Glomerular visceral epithelial cell (primary cell): ENCODE measurements at regions not wholly inside any gene's neighbourhood (a gene's known extent, or its start where the extent isn't known, plus 50 kb on each side); places are given as distances from the start of the nearest gene placed in this dataset.
"Not testable (repeated sequence)": the region's sequence is repeated elsewhere in the genome, so short reads cannot be mapped to it uniquely, and the experiment has no call there.

Source experiments
- DNase-seq: peaks from one replicate; pipeline ENCODE4 v3.0.0-alpha.2; 2016; ENCODE audit errors: extremely low spot score

DNA sequence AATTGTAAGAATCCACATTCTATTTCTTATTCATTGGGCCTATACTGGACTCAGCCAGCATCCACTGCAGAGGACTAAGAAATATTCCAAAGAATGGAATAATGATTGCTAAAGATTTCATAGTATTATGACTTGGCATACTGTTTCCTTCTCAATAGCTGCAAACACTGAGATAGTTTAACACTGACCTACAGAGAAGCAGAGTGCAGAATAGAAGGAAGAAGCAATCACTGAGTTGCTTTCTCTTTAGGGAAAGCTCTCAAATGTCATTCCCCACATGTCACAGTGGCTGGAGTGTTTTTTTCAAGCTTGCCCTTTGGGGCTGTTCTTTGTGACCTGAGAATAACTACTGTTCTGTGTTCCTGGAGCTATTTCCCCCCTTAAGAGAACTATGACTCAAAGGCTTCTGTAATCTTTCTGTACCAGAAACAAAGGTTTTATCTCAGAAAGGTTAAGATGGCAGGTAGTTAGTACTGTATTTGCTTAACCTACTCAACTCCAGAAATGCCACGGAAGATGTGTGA, 243.6 kb upstream of the LUZP2 start:
- no peak for DNase-seq

DNA sequence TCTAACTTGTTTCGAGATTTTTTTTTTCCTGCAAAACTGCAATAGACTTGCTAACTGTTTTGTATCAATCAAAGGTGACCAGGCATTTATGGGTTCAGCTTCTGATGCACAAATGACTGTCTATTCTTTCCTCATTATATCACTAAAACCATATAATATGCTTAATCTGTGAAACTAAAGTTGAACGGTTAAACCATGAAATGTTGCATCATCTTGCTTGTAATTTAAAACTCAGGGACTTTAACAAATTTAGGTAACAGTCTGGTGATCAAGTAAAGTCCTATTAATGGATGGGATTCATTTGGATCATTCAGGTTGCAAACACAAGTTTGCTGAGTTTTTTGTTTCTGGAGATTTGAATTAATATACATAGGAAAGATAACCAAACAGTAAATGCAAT, 232.0 kb upstream of the LUZP2 start:
- no peak for DNase-seq

DNA sequence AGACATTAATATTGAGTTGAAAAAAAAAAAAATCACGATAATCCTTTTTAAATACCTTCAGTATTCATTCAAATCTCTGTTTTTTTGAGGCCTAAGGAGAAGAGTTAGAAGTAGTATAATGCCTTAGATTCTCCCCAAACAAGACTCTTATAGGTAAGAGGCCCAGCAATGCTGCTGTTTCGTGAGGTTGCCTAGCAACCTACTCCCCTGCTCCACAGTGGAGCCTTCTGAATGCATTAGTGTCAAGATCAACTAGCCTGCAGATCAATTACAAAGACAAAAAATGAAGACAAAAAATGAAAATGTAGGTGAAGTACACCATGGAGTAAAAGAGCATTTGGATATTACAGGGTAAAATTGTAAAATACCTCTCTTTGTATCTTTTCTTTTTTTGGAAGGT, 229.8 kb upstream of the LUZP2 start:
- DNase-seq: no peak

DNA sequence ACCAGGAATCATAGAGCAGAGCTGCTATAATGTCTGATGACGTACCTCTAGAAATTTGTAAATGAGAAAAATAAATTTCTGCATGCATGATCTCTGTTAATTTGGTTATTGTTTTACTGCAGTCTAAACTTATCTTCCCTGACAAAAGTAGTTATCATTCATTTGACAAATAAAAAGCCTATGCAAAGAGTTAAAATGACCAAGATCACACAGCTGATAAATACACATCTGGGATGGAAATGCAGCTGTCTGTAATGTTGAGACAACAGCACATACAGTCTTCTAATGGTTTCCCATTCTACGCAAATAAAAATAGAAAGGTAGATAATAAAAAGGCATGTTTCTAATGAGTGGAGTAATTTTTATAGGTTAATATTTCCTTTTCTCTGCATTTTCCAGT, 225.1 kb upstream of the LUZP2 start:
- no peak for DNase-seq

DNA sequence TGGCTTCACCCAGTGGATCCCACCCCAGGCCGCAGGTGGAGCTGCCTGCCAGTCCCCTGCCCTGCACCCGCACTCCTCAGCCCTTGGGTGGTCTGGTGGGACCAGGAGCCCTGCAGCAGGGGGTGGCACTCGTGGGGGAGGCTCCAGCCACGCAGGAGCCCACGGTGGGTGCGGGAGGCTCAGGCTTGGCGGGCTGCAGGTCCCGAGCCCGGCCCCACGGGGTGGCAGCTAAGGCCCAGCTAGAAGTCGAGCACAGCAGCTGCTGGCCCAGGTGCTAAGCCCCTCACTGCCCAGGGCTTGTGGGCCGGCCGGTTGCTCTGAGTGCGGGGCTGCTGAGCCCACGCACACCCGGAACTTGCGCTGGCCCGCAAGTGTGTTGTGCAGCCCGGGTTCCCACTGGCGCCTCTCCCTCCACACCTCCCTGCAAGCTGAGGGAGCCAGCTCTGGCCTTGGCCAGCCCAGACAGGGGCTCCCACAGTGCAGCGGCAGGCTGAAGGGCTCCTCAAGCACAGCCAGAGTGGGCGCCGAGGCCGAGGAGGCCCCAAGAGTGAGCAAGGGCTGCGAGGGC, 222.6 kb upstream of the LUZP2 start:
- not testable (repeated sequence) for DNase-seq

DNA sequence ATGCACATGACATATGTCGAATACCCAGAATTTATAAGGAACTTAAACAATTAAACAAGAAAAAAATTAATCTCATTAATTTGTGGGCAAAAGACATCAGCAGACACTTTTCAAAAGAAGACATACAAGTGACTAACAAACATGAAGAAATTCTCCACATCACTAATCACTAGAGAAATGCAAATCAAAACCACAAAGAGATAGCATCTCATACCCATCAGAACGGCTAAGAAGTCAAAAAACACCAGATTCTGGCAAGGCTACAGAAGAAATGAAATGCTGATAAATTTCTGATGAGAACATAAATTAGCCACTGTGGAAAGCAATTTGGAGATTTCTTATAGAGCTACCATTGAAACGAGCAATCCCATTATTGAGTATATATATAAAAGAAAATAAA, 210.6 kb upstream of the LUZP2 start:
- DNase-seq: no peak

DNA sequence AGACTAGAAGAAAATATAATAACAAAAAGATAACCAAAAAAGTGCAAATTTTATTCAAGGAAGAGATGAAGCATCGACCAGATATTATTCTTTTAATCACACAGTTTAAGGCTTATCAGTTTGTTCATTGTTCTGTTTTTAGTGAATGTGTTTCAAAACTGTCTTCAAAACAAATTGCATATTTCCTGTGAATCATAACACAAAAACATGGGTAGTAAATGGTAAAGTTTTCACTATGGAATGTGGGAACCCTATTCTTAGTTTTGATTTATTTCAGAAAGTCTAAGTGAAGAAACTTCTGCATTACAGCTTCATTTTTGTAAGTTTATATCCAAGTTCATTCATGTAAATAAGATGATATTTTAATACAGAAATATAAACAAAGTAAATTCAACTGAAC, 207.6 kb upstream of the LUZP2 start:
- DNase-seq: no peak

DNA sequence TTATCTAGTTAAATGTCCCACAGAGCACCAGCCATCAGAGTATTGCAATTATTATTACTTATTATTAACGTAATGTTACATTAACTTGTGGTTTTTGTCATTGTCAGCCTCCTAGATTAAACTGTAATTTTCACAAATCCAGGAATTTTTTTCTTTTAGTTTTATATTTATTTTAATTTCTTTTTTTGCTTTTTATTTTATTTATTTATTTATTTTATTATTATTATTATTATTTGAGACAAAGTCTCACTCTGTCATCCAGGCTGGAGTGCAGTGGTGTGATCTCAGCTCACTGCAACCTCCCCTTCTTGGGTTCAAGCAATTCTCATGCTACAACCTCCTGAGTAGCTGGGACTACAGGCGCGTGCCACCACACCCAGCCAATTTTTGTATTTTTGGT, 202.9 kb upstream of the LUZP2 start:
- DNase-seq: no peak

DNA sequence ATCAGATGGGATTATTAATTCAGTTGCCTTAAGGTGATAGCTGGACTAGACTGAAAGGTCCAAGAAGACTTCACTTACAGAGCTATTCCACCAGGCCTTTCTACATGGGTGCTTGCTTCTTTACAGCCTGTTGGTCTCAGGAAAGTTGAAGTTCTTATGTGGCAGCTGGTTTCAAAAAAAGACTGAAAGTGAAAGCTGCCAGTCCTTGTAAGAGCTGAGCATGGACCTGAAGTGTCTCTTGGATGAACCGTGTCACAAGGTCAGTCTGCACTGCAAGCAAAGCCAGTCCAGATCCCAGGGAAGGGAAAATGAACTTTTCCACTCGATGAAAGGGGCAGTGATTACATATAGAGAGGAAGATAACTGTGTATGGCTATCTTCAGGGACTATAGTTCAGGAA, 201.5 kb upstream of the LUZP2 start:
- DNase-seq: peak; percentile 5

DNA sequence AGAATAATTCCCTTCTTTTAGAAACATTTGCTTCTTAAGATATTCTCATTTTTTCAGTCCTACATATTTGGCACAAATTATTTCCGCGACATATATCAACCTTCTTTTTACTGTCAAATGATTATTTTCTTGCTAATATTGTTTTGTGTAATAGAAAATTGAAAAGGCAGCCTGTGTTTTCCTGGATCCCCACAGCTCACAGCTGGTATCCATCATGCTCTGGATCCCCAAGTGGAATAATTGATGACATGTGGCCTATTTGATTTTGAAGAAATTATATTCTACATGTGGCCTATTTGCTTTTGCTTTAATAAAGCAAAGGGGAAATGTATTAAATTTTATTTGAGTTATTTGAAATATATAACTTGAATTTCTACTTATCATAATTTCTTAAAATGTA, 199.4 kb upstream of the LUZP2 start:
- no peak for DNase-seq

DNA sequence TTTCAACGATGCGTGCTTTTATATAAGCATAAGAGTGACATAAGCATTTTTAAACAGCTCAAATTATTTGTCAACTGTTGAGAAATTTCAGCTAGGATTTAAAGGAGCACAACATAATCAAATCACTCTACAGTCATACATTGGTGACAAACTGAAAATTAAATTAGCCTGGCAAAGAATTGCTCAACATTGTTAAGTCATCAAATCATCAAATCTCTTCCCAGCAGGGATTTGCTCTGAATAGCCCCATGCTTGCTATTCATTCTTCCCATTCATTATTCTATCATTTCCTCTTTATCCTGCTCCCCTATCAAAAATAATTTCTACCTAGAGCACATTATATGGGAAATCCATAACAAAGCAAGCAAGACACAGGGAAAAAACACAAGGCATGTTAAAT, 198.7 kb upstream of the LUZP2 start:
- no peak for DNase-seq

DNA sequence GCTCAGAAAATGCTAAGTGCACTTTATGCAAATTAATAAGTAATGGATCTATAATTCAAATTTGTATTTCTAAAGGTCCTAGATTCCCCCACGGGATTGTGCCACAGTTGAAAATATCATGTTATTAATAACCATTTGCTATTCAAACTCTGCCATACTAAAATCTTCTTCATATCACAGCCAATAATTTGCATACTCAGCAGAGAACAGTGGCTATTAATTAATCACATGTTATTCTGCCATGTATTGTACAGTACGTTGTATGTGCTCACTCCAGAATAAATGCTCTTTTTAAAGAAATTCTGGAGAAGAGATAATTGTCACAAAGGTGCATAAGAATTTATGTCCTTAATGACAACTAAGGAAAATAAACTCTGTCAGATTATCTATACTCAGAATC, 184.9 kb upstream of the LUZP2 start:
- DNase-seq: no peak

DNA sequence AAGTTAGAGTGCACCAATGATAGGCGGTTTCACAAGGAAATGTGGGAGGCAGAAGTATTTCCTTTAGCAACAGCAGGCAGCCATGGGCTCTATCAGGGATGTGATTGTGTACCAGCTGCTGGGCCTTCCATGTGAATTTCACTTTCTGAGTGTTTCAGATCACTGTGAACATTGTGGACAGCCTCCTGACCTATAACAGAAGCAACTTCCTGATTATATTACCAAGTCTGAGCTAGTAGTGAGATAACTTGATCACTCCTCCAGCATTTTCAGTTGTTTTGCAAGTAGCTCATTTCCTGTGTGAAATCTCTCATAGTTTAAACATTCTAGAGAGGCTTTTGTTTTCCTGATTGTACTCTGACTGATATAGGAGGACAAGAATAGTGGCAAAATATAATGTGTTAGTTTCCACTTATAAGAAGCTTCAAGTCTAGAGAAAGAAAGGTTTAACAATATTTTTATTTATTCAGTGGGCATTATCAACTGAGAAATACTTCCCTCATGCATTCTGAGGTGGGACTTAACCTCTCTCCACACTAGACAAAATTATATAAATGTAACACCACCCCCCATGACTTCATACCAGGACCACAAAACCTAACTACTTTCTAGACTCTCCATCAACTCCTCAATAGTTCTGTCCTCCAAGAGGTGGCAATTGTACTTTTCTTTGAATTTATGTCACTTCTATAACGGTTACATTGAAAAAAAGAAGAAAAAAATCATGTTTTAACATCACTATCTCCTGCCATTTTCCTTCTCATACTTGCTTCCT, 184.2 kb upstream of the LUZP2 start:
- DNase-seq: no peak

DNA sequence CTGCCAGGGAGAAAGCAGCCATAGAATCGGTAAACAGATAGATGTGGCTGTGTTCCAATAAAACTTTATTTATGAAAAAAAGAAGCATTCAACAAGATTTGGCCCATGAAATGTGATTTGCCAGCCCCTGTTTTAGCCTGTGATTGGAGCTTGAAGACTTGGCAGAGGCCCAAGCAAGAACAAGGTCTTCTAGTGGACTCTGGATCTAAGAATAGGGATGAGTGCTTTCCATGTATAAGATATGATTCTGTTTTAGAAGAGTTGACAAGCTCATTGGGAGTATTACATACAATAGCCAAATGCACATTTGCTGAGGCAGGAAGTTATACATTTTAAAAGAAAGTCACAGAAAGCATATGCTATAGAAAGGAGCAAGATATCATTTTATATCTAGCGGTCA, 175.6 kb upstream of the LUZP2 start:
- DNase-seq: no peak

DNA sequence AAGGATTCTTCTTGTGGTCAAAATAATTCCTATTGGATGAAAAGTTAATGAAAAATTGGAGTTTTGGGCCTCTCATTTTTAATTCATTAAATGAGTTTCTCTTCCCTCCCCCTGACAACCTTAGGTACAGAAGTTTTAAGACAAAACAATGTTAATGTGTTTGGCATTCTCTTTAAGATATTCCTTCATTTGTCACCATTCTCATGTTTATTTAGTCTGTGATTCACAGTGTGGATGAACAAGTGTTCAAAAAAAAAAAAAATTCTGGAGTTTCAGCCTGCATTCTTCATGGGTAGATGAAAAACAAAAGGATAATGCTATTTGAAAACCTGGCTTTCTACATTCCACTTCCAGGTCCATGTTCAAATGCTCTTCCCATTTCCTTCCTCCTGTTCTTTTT, 172.6 kb upstream of the LUZP2 start:
- no peak for DNase-seq

DNA sequence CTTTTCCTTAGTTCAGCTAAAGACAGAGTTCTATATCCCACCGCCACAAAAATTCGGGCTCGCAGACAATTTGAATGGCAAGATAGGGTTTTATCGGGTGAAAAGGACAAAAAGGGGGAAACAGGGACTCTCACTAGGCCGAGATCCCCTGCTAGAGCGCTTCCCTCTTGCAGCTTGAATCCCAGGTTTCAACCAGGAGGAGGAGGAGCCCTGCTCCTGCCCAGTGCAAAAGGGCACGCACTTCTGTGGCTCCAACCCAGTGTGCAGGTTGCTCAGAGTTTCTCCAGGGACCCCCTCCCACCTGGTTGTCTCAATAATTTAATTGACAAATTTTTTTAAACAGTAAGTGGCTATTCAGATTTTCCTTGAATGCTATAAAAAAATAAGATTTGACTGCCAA, 152.6 kb upstream of the LUZP2 start:
- DNase-seq: no peak

DNA sequence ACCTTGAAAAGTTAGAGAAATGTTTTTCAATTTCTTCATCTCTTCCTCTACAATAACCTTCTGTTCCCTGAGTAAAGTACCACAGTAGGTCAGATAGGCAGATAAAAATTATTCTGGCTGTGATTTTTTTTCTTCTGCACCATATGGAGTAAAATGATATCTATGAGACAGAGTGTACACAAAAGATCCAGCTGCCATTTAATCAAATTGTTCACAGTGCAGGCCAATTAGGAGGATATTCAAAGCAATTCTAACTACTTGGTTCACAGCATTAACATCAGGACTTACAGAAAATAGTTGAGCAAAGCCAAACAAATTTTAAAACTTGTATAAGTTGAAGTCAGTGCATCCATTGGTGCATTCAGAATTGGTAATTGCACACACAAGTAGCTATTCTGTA, 147.9 kb upstream of the LUZP2 start:
- no peak for DNase-seq

DNA sequence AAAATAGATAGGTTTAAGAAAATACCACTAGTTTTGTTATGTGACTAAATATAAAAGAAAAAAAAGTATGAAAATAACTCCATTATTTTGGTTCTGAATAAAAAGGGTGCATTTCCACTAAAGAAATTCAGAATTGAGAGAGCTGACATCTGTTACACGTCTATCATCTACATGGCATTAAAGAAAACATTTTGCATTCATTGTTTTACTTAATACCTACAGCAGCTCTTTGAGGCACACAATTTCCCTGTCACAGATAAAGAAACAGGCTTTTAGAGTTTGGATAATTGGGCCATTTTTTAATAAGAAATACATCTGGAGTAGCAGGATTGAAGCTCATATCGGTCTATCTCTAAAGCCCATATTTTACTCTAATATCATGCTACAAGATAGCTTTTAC, 145.7 kb upstream of the LUZP2 start:
- no peak for DNase-seq

DNA sequence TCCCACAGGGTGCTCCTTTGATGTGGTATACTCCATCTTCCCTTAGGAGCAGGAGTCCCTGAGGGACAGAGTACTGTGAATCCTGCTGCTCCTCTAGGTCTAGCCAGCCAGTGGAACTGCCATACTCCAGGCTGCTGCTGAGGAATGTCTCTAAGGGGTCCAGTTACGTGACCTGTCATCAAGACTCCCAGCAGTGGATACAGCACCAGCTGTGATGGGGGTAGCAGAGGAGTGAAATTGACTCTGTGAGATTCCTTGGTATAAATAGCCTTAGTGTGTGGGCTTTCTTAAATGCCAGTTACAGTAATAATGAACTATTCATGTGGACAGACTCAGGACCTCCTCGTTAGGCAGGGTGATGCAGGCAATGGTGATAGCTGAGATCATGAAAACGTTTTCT, 140.4 kb upstream of the LUZP2 start:
- DNase-seq: no peak

DNA sequence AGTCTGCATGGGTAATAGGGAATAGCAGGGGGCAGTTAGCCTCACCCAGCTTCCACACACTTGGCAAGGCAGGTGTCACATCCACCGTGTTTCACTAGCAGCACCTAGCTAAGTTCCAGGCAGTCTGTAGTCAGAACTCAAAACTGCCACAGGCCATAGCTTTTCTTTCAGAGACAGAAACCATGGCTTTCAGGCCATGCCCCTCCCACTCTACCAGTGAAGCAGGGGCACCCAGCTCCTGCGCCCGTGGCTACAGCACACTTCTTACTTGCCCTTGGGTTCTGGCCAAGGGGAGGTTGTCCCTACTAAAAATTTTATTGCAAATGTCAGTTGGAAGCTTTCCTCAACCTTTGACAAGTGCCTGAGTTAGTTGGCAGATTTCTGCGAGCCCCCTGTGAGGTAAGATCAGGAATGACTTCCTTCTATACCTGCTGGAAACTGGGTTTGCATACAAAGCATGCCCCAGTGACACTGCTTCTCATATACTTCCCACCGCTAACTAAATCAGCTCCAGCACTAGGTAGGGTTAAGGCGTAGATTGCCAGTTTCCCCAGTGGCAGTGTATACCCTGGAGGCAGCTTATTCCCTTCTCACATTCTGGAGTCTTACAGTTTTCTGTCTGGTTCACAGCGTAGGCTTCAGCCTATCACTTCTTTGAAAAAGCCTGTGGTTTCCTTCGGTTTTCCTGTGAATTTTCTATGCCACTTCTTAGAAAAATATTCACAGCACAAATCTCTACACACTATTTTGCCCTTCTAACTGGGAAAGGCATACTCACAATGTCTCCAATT, 139.0 kb upstream of the LUZP2 start:
- DNase-seq: no peak

DNA sequence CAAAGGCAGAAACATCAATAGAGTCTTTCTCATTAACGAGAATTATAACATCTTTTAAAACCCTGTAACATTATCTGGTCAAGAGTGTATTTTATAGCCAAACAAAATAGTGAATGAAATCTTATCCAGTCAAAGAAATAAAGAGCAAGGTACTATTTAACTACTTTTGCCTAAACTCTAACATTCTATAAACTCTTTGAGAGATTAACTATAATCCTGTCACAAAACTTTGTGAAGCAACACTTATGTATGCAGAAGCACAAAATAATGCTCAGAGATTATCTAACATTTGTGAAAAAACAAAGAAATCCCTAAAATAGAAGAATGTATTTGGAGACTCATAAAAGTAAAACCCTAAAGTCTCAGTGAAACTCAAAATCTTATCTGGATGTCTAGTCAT, 124.4 kb upstream of the LUZP2 start:
- DNase-seq: no peak

DNA sequence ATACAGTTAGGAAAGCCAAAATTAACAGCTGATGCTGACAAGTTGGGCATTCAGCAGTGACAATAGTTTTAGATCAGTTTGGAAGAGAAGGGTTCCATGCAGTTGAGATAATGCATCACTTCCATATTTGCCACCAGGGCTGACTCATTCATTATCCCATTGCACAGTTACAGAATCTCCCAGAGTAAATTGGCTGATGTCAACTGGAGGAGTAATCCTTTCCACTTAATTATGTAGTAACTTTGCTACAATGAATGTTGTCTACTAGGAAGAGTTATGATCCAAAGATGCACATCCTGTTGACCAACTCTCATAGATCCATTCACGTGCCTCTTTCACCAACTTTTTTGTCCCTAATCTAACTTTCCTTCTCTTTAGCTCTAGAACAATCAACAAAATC, 123.3 kb upstream of the LUZP2 start:
- no peak for DNase-seq

DNA sequence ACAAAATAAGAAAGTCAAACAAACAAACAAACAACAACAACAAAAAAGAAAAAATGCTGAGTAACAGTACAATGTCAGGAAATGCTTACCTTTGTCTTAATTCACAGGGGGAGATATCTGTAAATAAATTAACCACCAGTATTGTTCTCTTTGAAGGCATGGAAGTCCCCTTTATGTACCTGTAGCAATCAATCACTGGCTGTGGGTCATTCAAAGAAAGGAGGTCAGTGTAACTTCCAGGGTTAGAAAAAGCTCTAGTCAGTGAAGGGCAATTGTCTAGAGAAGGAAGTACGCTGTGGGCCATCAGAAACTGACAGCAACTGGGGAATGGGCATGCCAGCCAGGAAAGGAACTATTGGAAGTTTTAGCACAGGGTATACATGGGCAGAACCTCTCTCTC, 121.5 kb upstream of the LUZP2 start:
- no peak for DNase-seq
